ENCODE measurements at regions not wholly inside any gene's neighbourhood (a gene's known extent, or its start where the extent isn't known, plus 50 kb on each side); places are given as distances from the start of the nearest gene placed in this dataset.

GRCh38 chr19:29305268-29305667, 92.3 kb upstream of the UQCRFS1 start:
- DNase-seq (no peak), ATAC-seq (no peak), FAIRE-seq (no peak)
- WGBS, 2 donors = 23 to 36% methylated on average over 1 of the region's 1 CpG
- no peaks in the 10 kb centered on the region for H3K36me3 ChIP-seq
- intact Hi-C loops (cut with DNase I) = no loop called here
- H3K27me3 ChIP-seq = no peaks in the 10 kb centered on the region
- no peak overlapping the region for H3K4me3 ChIP-seq
- H3K9me3 ChIP-seq = no peaks in the 10 kb centered on the region
- H3K4me1 ChIP-seq = no peaks in the 10 kb centered on the region
- TF ChIP-seq CTCF (IDR thresholded peaks at IDR 0.05) = no peak
- H3K27ac ChIP-seq = no peak overlapping the region

- no peak for TF ChIP-seq CTCF (IDR thresholded peaks at IDR 0.05)
- Histone ChIP-seq H3K27ac (no peak overlapping the region), H3K36me3 (no peaks in the 10 kb centered on the region), H3K9me3 (no peaks in the 10 kb centered on the region), H3K27me3 (no peaks in the 10 kb centered on the region), H3K4me3 (no peak overlapping the region), H3K4me1 (no peaks in the 10 kb centered on the region)
- FAIRE-seq (no peak), ATAC-seq (no peak), DNase-seq (no peak)
- 6 to 8% methylated on average over 12 of the region's 12 CpGs for WGBS, 2 donors
- intact Hi-C loops (cut with DNase I) = no loop called here
Measured at GRCh38 chr19:29308977-29309590, 96.1 kb upstream of the UQCRFS1 start.

GRCh38 chr19:29309637-29310036, 96.7 kb upstream of the UQCRFS1 start:
- no peaks in the 10 kb centered on the region for H3K27me3 ChIP-seq
- no peaks in the 10 kb centered on the region for H3K36me3 ChIP-seq
- TF ChIP-seq CTCF (IDR thresholded peaks at IDR 0.05) = no peak
- 29 to 35% methylated on average over 9 of the region's 9 CpGs for WGBS, 2 donors
- no peak overlapping the region for H3K27ac ChIP-seq
- no peaks in the 10 kb centered on the region for H3K9me3 ChIP-seq
- DNase-seq (no peak), ATAC-seq (no peak), FAIRE-seq (no peak)
- intact Hi-C loops (cut with DNase I) = no loop called here
- H3K4me1 ChIP-seq = no peaks in the 10 kb centered on the region
- no peak overlapping the region for H3K4me3 ChIP-seq

- no peak for ATAC-seq
- no peak overlapping the region for H3K27ac ChIP-seq
- no peaks in the 10 kb centered on the region for H3K9me3 ChIP-seq
- no peak overlapping the region for H3K4me3 ChIP-seq
- no peaks in the 10 kb centered on the region for H3K27me3 ChIP-seq
- H3K4me1 ChIP-seq = no peaks in the 10 kb centered on the region
- intact Hi-C loops (cut with DNase I) = no loop called here
- TF ChIP-seq CTCF (IDR thresholded peaks at IDR 0.05) = no peak
- no peaks in the 10 kb centered on the region for H3K36me3 ChIP-seq
- no peak for DNase-seq
- FAIRE-seq = no peak
- WGBS, 2 donors = 51 to 53% methylated on average over 14 of the region's 14 CpGs
Measured at GRCh38 chr19:29311191-29311790, 98.3 kb upstream of the UQCRFS1 start.

- H3K36me3 ChIP-seq = no peaks in the 10 kb centered on the region
- no peak for DNase-seq
- H3K4me3 ChIP-seq = no peak overlapping the region
- TF ChIP-seq CTCF (IDR thresholded peaks at IDR 0.05) = no peak
- H3K27ac ChIP-seq = no peak overlapping the region
- H3K4me1 ChIP-seq = no peaks in the 10 kb centered on the region
- H3K9me3 ChIP-seq = no peaks in the 10 kb centered on the region
- WGBS, 2 donors = 43 to 50% methylated on average over 4 of the region's 4 CpGs
- no peak for ATAC-seq
- no peak for FAIRE-seq
- H3K27me3 ChIP-seq = no peaks in the 10 kb centered on the region
- intact Hi-C loops (cut with DNase I) = no loop called here
Measured at GRCh38 chr19:29315556-29316190, 102.7 kb upstream of the UQCRFS1 start.

Measured in pancreas (tissue), 10 donors.